CD4-positive, alpha-beta memory T cell (primary cell): ENCODE measurements at regions not wholly inside any gene's neighbourhood (a gene's known extent, or its start where the extent isn't known, plus 50 kb on each side); places are given as distances from the start of the nearest gene placed in this dataset.
"Not testable (repeated sequence)": the region's sequence is repeated elsewhere in the genome, so short reads cannot be mapped to it uniquely, and the experiment has no call there.

Experiments used
- CTCF ChIA-PET: fragments of 350-600 bp; sonication (Branson Sonifier 250); formaldehyde crosslinking; loops from one replicate; lab custom pipeline; 2021; ENCODE audit warnings: inconsistent platforms; ENCODE audit not compliant: partially characterized antibody; lab: Charles Lee
- POLR2A ChIA-PET: fragments of 350-600 bp; sonication (Branson Sonifier 250); formaldehyde crosslinking; loops from one replicate; lab custom pipeline; 2021; ENCODE audit not compliant: partially characterized antibody; lab: Charles Lee
- DNase-seq, 5 donors: peaks; one replicate each; pipeline versions ENCODE4 v3.0.0 to v3.0.0-alpha.2; 2020 to 2022; ENCODE audit warnings: mixed read lengths in 1 of 5
- H3K27ac ChIP-seq: one replicate; pipeline ENCODE4 v1.7.0; 2013; ENCODE audit warnings: low read depth, low read length
- H3K27me3 ChIP-seq: 2 replicates; pipeline ENCODE4 v1.7.0; 2013; ENCODE audit warnings: mild to moderate bottlenecking, low read length, moderate library complexity; ENCODE audit not compliant: insufficient read depth
- H3K36me3 ChIP-seq: 2 replicates; pipeline ENCODE4 v1.7.0; 2013; ENCODE audit warnings: mild to moderate bottlenecking, low read length, moderate library complexity; ENCODE audit not compliant: insufficient read depth
- H3K4me1 ChIP-seq: 2 replicates; pipeline ENCODE4 v1.7.0; 2013; ENCODE audit warnings: mild to moderate bottlenecking, low read length, moderate library complexity; ENCODE audit not compliant: insufficient read depth
- H3K4me3 ChIP-seq, 2 donors: one replicate each; pipeline ENCODE4 v1.7.0; 2013; ENCODE audit warnings: low read length in 2 of 2, mild to moderate bottlenecking in 1 of 2
- H3K9me3 ChIP-seq, 2 donors: one replicate each; pipeline ENCODE4 v1.7.0; 2013; ENCODE audit warnings: low read length in 2 of 2, control low read depth in 1 of 2; ENCODE audit not compliant: control insufficient read depth in 1 of 2
- H3K27ac Mint-ChIP-seq, 7 donors: one replicate each; pipeline ENCODE4 v1.8.0; 2020 to 2021; ENCODE audit warnings: mixed read lengths in 7 of 7, mild to moderate bottlenecking in 6 of 7, inconsistent platforms in 3 of 7, moderate library complexity in 3 of 7
- H3K27me3 Mint-ChIP-seq, 2 donors: one replicate each; pipeline ENCODE4 v1.8.0; 2020 to 2021; ENCODE audit warnings: mixed read lengths in 2 of 2
- H3K36me3 Mint-ChIP-seq, 2 donors: one replicate each; pipeline ENCODE4 v1.8.0; 2020 to 2021; ENCODE audit warnings: mixed read lengths in 2 of 2, inconsistent platforms in 1 of 2, mild to moderate bottlenecking in 1 of 2
- H3K4me1 Mint-ChIP-seq, 4 donors: one replicate each; pipeline ENCODE4 v1.8.0; 2020 to 2021; ENCODE audit warnings: mixed read lengths in 4 of 4, mild to moderate bottlenecking in 1 of 4
- H3K4me3 Mint-ChIP-seq, 8 donors: one replicate each; pipeline ENCODE4 v1.8.0; 2020 to 2021; ENCODE audit warnings: mixed read lengths in 8 of 8, mild to moderate bottlenecking in 7 of 8, moderate library complexity in 6 of 8, inconsistent platforms in 3 of 8
- H3K9me3 Mint-ChIP-seq, 8 donors: one replicate each; pipeline ENCODE4 v1.8.0; 2020 to 2021; ENCODE audit warnings: mixed read lengths in 8 of 8, mild to moderate bottlenecking in 5 of 8, inconsistent platforms in 3 of 8, moderate library complexity in 1 of 8
- intact Hi-C: fragments of 100-400 bp; cut with micrococcal nuclease; formaldehyde crosslinking; loops from one replicate; pipeline ENCODE4 v1.15.1; 2023

GRCh38 chr7:73932364-73932763 lies 71.4 kb downstream of the TMEM270 start:
- Histone ChIP-seq H3K9me3 (no peaks in the 10 kb centered on the region), H3K27ac (no peak overlapping the region), H3K27me3 (no peaks in the 10 kb centered on the region), H3K36me3 (no peaks in the 10 kb centered on the region), H3K4me3 (no peak overlapping the region), H3K4me1 (no peaks in the 10 kb centered on the region)
- H3K4me1 Mint-ChIP-seq: no peaks in the 10 kb centered on the region
- intact Hi-C loops: no loop called here
- no peak overlapping the region for H3K27ac Mint-ChIP-seq
- CTCF ChIA-PET: no interaction called here
- peaks cover 0 to 4% (median 0%) of the 10 kb centered on the region in 8 donors for H3K9me3 Mint-ChIP-seq
- POLR2A ChIA-PET: no interaction called here
- peaks cover 6 to 17% of the 10 kb centered on the region in 2 donors for H3K27me3 Mint-ChIP-seq
- no peak overlapping the region for H3K4me3 Mint-ChIP-seq
- no peak for DNase-seq
- no peaks in the 10 kb centered on the region for H3K36me3 Mint-ChIP-seq

- Mint-ChIP-seq H3K36me3 (no peaks in the 10 kb centered on the region), H3K4me1 (no peaks in the 10 kb centered on the region), H3K9me3 (peaks cover 0 to 4% (median 0%) of the 10 kb centered on the region in 8 donors), H3K4me3 (no peak overlapping the region), H3K27me3 (peaks cover 6 to 13% of the 10 kb centered on the region in 2 donors), H3K27ac (no peak overlapping the region)
- ChIA-PET POLR2A (no interaction called here), CTCF (no interaction called here)
- no peaks in the 10 kb centered on the region for H3K36me3 ChIP-seq
- H3K4me1 ChIP-seq: no peaks in the 10 kb centered on the region
- H3K9me3 ChIP-seq: no peaks in the 10 kb centered on the region
- DNase-seq: no peak
- intact Hi-C loops: no loop called here
- H3K27ac ChIP-seq: no peak overlapping the region
- no peaks in the 10 kb centered on the region for H3K27me3 ChIP-seq
- no peak overlapping the region for H3K4me3 ChIP-seq
Measured at GRCh38 chr7:73933091-73933490, 72.1 kb downstream of the TMEM270 start.

GRCh38 chr7:73936967-73937366 lies 76.0 kb downstream of the TMEM270 start:
- H3K36me3 Mint-ChIP-seq: peaks cover 0 to 5% of the 10 kb centered on the region in 2 donors
- H3K4me1 Mint-ChIP-seq: no peaks in the 10 kb centered on the region
- CTCF ChIA-PET: no interaction called here
- no peaks in the 10 kb centered on the region for H3K36me3 ChIP-seq
- H3K27ac Mint-ChIP-seq: no peak overlapping the region
- H3K4me1 ChIP-seq: no peaks in the 10 kb centered on the region
- no peak overlapping the region for H3K4me3 ChIP-seq
- peaks cover 4% of the 10 kb centered on the region for H3K27me3 ChIP-seq
- H3K27ac ChIP-seq: no peak overlapping the region
- no peak overlapping the region for H3K4me3 Mint-ChIP-seq
- intact Hi-C loops: no loop called here
- peaks cover 0 to 28% (median 16%) of the 10 kb centered on the region in 8 donors for H3K9me3 Mint-ChIP-seq
- peaks cover 7 to 8% of the 10 kb centered on the region in 2 donors for H3K27me3 Mint-ChIP-seq
- POLR2A ChIA-PET: no interaction called here
- no peaks in the 10 kb centered on the region for H3K9me3 ChIP-seq
- no peak for DNase-seq

- CTCF ChIA-PET, H3K4me1 ChIP-seq, H3K27ac Mint-ChIP-seq, H3K36me3 ChIP-seq, POLR2A ChIA-PET, H3K27me3 Mint-ChIP-seq, H3K4me3 Mint-ChIP-seq, intact Hi-C loops, H3K4me1 Mint-ChIP-seq, H3K4me3 ChIP-seq, H3K27ac ChIP-seq, H3K27me3 ChIP-seq, H3K9me3 ChIP-seq, H3K36me3 Mint-ChIP-seq, DNase-seq: not testable (repeated sequence)
- peaks cover 0 to 29% (median 19%) of the 10 kb centered on the region in 8 donors for H3K9me3 Mint-ChIP-seq
Measured at GRCh38 chr7:73937650-73938049, 76.7 kb downstream of the TMEM270 start.

GRCh38 chr7:73939528-73939927 lies 78.6 kb downstream of the TMEM270 start:
- no peak for DNase-seq
- no peaks in the 10 kb centered on the region for H3K4me1 ChIP-seq
- Mint-ChIP-seq H3K4me3 (no peak overlapping the region), H3K36me3 (peaks cover 0 to 5% of the 10 kb centered on the region in 2 donors), H3K27ac (no peak overlapping the region), H3K27me3 (peaks cover 8 to 9% of the 10 kb centered on the region in 2 donors), H3K9me3 (peaks cover 0 to 29% (median 21%) of the 10 kb centered on the region in 8 donors), H3K4me1 (no peaks in the 10 kb centered on the region)
- ChIA-PET CTCF (no interaction called here), POLR2A (no interaction called here)
- intact Hi-C loops: no loop called here
- no peaks in the 10 kb centered on the region for H3K9me3 ChIP-seq
- peaks cover 4% of the 10 kb centered on the region for H3K27me3 ChIP-seq
- H3K4me3 ChIP-seq: no peak overlapping the region
- H3K36me3 ChIP-seq: no peaks in the 10 kb centered on the region
- no peak overlapping the region for H3K27ac ChIP-seq

- intact Hi-C loops: no loop called here
- H3K4me3 ChIP-seq: no peak overlapping the region
- Mint-ChIP-seq H3K4me1 (no peaks in the 10 kb centered on the region), H3K27me3 (peaks cover 5% of the 10 kb centered on the region in 2 donors), H3K27ac (no peak overlapping the region), H3K36me3 (peaks cover 4 to 5% of the 10 kb centered on the region in 2 donors), H3K9me3 (peaks cover 0 to 40% (median 28%) of the 10 kb centered on the region in 8 donors), H3K4me3 (no peak overlapping the region)
- POLR2A ChIA-PET: no interaction called here
- CTCF ChIA-PET: no interaction called here
- no peaks in the 10 kb centered on the region for H3K36me3 ChIP-seq
- no peaks in the 10 kb centered on the region for H3K4me1 ChIP-seq
- no peak overlapping the region for H3K27ac ChIP-seq
- peaks cover 0 to 7% of the 10 kb centered on the region in 2 donors for H3K9me3 ChIP-seq
- peaks cover 4% of the 10 kb centered on the region for H3K27me3 ChIP-seq
- no peak for DNase-seq
Measured at GRCh38 chr7:73940701-73941238, 79.8 kb downstream of the TMEM270 start.

- Histone ChIP-seq H3K36me3 (no peaks in the 10 kb centered on the region), H3K4me1 (no peaks in the 10 kb centered on the region), H3K27me3 (peaks cover 4% of the 10 kb centered on the region), H3K4me3 (no peak overlapping the region), H3K9me3 (peaks cover 0 to 7% of the 10 kb centered on the region in 2 donors), H3K27ac (no peak overlapping the region)
- Mint-ChIP-seq H3K9me3 (peaks cover 0 to 52% (median 34%) of the 10 kb centered on the region in 8 donors), H3K27me3 (peaks cover 5% of the 10 kb centered on the region in 2 donors), H3K4me3 (no peak overlapping the region), H3K4me1 (no peaks in the 10 kb centered on the region), H3K27ac (no peak overlapping the region), H3K36me3 (peaks cover 5% of the 10 kb centered on the region in 2 donors)
- no peak for DNase-seq
- intact Hi-C loops: no loop called here
- ChIA-PET CTCF (no interaction called here), POLR2A (no interaction called here)
Measured at GRCh38 chr7:73941836-73942551, 81.0 kb downstream of the TMEM270 start.
